Endodermal cell (in vitro differentiated cells): ENCODE measurements at regions not wholly inside any gene's neighbourhood (a gene's known extent, or its start where the extent isn't known, plus 50 kb on each side); places are given as distances from the start of the nearest gene placed in this dataset.

Source experiments
- DNase-seq: peaks from one replicate; pipeline ENCODE4 v3.0.0-alpha.2; 2017
- H3K27ac ChIP-seq: 2 replicates; pipeline ENCODE4 v1.5.1; 2013; ENCODE audit warnings: mild to moderate bottlenecking, low read depth, low read length, moderate library complexity
- H3K27me3 ChIP-seq: 2 replicates; pipeline ENCODE4 v1.6.1; 2013; ENCODE audit warnings: mild to moderate bottlenecking, low read length, moderate library complexity; ENCODE audit not compliant: insufficient read depth, control insufficient read depth, poor library complexity, severe bottlenecking
- H3K36me3 ChIP-seq: 2 replicates; pipeline ENCODE4 v1.7.0; 2013; ENCODE audit warnings: mild to moderate bottlenecking, low read length, moderate library complexity; ENCODE audit not compliant: control insufficient read depth, insufficient read depth
- H3K4me1 ChIP-seq: one replicate; pipeline ENCODE4 v1.7.0; 2013; ENCODE audit warnings: low read length; ENCODE audit not compliant: control insufficient read depth, insufficient read depth
- H3K4me3 ChIP-seq: 2 replicates; pipeline ENCODE4 v1.5.1; 2013; ENCODE audit warnings: mild to moderate bottlenecking, low read length, moderate library complexity
- H3K9ac ChIP-seq: 2 replicates; pipeline ENCODE4 v1.6.1; 2013; ENCODE audit warnings: mild to moderate bottlenecking, low read length, moderate library complexity; ENCODE audit not compliant: poor library complexity, severe bottlenecking; ENCODE audit errors: extremely low read depth
- H3K9me3 ChIP-seq: 2 replicates; pipeline ENCODE4 v1.6.1; 2013; ENCODE audit warnings: mild to moderate bottlenecking, low read length, moderate library complexity; ENCODE audit not compliant: control insufficient read depth
- H3K27ac Mint-ChIP-seq: 2 replicates; pipeline ENCODE4 v1.8.0; 2020; ENCODE audit warnings: mixed read lengths
- H3K27me3 Mint-ChIP-seq: 2 replicates; pipeline ENCODE4 v1.8.0; 2021; ENCODE audit warnings: mild to moderate bottlenecking, mixed read lengths; ENCODE audit not compliant: insufficient read depth
- H3K36me3 Mint-ChIP-seq: 2 replicates; pipeline ENCODE4 v1.8.0; 2020; ENCODE audit warnings: low read depth, mixed read lengths
- H3K4me1 Mint-ChIP-seq: 2 replicates; pipeline ENCODE4 v1.8.0; 2020; ENCODE audit warnings: mixed read lengths
- H3K4me3 Mint-ChIP-seq: 2 replicates; pipeline ENCODE4 v1.8.0; 2020; ENCODE audit warnings: mild to moderate bottlenecking, moderate library complexity, mixed read lengths
- H3K9me3 Mint-ChIP-seq: 2 replicates; pipeline ENCODE4 v1.8.0; 2020; ENCODE audit warnings: mild to moderate bottlenecking, mixed read lengths
- CTCF ChIP-seq: fragments of 200-600 bp; sonication (generic); conservative IDR thresholded peaks from 2 replicates; pipeline ENCODE4 v1.5.0; 2021; ENCODE audit warnings: antibody characterized with exemption, mild to moderate bottlenecking
- WGBS, 2 experiments: methylation state at CpG; one replicate each; pipeline versions ENCODE4 v1.1.5 to v1.1.7; 2013; ENCODE audit warnings: missing lambda C conversion rate in 2 of 2, mixed read lengths in 1 of 2; ENCODE audit not compliant: insufficient coverage in 1 of 2, insufficient read length in 1 of 2; 5-methylcytosine and 5-hydroxymethylcytosine counted together

GRCh38 chr2:48190230-48190629 is 124.3 kb upstream of the FOXN2 start:
- no peaks in the 10 kb centered on the region for H3K4me1 ChIP-seq
- H3K27ac ChIP-seq, result no peak overlapping the region
- DNase-seq, result no peak
- TF ChIP-seq CTCF, result no peak
- H3K36me3 Mint-ChIP-seq, result no peaks in the 10 kb centered on the region
- no peaks in the 10 kb centered on the region for H3K27me3 Mint-ChIP-seq
- H3K9me3 ChIP-seq, result no peaks in the 10 kb centered on the region
- no peak overlapping the region for H3K9ac ChIP-seq
- 86 to 94% methylated on average over 1 to 2 of the region's 2 CpGs for WGBS, 2 experiments
- no peak overlapping the region for H3K27ac Mint-ChIP-seq
- H3K9me3 Mint-ChIP-seq, result no peaks in the 10 kb centered on the region
- H3K36me3 ChIP-seq, result no peaks in the 10 kb centered on the region
- H3K27me3 ChIP-seq, result no peaks in the 10 kb centered on the region
- H3K4me1 Mint-ChIP-seq, result peaks cover 4% of the 10 kb centered on the region
- no peak overlapping the region for H3K4me3 Mint-ChIP-seq
- no peak overlapping the region for H3K4me3 ChIP-seq

- Mint-ChIP-seq H3K9me3 (no peaks in the 10 kb centered on the region), H3K27me3 (no peaks in the 10 kb centered on the region), H3K27ac (no peak overlapping the region), H3K4me3 (no peak overlapping the region), H3K36me3 (no peaks in the 10 kb centered on the region), H3K4me1 (peaks cover 15% of the 10 kb centered on the region)
- H3K27me3 ChIP-seq, result no peaks in the 10 kb centered on the region
- H3K4me3 ChIP-seq, result no peak overlapping the region
- 60 to 73% methylated on average over 1 of the region's 1 CpG for WGBS, 2 experiments
- no peaks in the 10 kb centered on the region for H3K36me3 ChIP-seq
- TF ChIP-seq CTCF, result no peak
- H3K4me1 ChIP-seq, result peaks cover 7% of the 10 kb centered on the region
- H3K27ac ChIP-seq, result no peak overlapping the region
- H3K9ac ChIP-seq, result no peak overlapping the region
- H3K9me3 ChIP-seq, result no peaks in the 10 kb centered on the region
- DNase-seq, result no peak
Measured at GRCh38 chr2:48194641-48195040, 119.8 kb upstream of the FOXN2 start.

DNA sequence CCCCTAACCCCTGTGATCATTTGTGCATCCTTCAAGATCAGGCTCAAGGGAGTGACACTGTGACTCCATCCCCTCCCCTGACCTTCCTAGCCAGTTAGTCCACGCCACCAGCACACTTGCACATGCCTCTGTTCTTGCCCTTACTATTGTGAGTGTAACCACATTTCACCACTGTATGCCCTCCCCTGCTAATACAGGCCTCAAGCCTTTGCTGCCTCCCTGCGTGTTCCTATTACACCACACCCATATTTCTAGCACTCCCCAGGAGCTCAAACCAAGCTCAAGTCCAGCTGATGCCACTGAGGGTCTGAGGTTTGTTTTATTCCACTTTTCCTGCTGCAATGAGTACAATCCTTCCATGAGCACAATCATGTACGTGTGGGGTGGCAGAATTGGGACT is 119.3 kb upstream of the FOXN2 start:
- Mint-ChIP-seq H3K9me3 (no peaks in the 10 kb centered on the region), H3K36me3 (no peaks in the 10 kb centered on the region), H3K27ac (no peak overlapping the region), H3K4me1 (peaks cover 15% of the 10 kb centered on the region), H3K4me3 (no peak overlapping the region), H3K27me3 (no peaks in the 10 kb centered on the region)
- Histone ChIP-seq H3K4me1 (peaks cover 7% of the 10 kb centered on the region), H3K9ac (no peak overlapping the region), H3K36me3 (no peaks in the 10 kb centered on the region), H3K27me3 (no peaks in the 10 kb centered on the region), H3K27ac (no peak overlapping the region), H3K9me3 (no peaks in the 10 kb centered on the region), H3K4me3 (no peak overlapping the region)
- DNase-seq, result no peak
- 89% methylated on average over 3 of the region's 3 CpGs; no CpG with 5 or more reads in 1 of the 2 experiments for WGBS, 2 experiments
- TF ChIP-seq CTCF, result no peak
